Keratinocyte (primary cell): ENCODE measurements at regions not wholly inside any gene's neighbourhood (a gene's known extent, or its start where the extent isn't known, plus 50 kb on each side); places are given as distances from the start of the nearest gene placed in this dataset.

ENCODE experiments used
- DNase-seq: peaks from one replicate; pipeline ENCODE4 v3.0.0-alpha.2; 2011; ENCODE audit warnings: low read depth, missing footprints, low spot score
- FAIRE-seq: peaks from 2 replicates; lab custom pipeline; 2011; peaks lifted over from hg19 to GRCh38; lab: Jason Lieb, UNC
- H2AFZ ChIP-seq: 2 replicates; pipeline ENCODE4 v1.6.0; 2012; ENCODE audit warnings: low read length, control low read depth, inconsistent platforms; ENCODE audit not compliant: control insufficient read depth
- H3K27ac ChIP-seq: 2 replicates; pipeline ENCODE4 v1.5.1; 2011; ENCODE audit warnings: low read length; ENCODE audit not compliant: control insufficient read depth, insufficient read depth
- H3K27me3 ChIP-seq: 3 replicates; pipeline ENCODE4 v1.6.0; 2011; ENCODE audit warnings: low read length; ENCODE audit not compliant: control insufficient read depth, insufficient read depth; ENCODE audit errors: extremely low read depth
- H3K36me3 ChIP-seq, 2 experiments: 2 replicates in 1 of 2; 3 replicates in 1 of 2; pipeline ENCODE4 v1.5.1; 2011; ENCODE audit warnings: low read length in 2 of 2, mild to moderate bottlenecking in 1 of 2; ENCODE audit not compliant: control insufficient read depth in 2 of 2, insufficient read depth in 2 of 2; ENCODE audit errors: extremely low read depth in 1 of 2
- H3K4me1 ChIP-seq: 3 replicates; pipeline ENCODE4 v1.5.1; 2011; ENCODE audit warnings: low read length; ENCODE audit not compliant: control insufficient read depth, insufficient read depth; ENCODE audit errors: extremely low read depth
- H3K4me2 ChIP-seq: 3 replicates; pipeline ENCODE4 v1.6.0; 2011; ENCODE audit warnings: low read depth, low read length; ENCODE audit not compliant: control insufficient read depth, insufficient read depth; ENCODE audit errors: extremely low read depth
- H3K4me3 ChIP-seq, 3 experiments: fragments of 200-600 bp in 1 of 3; sonication (generic) in 1 of 3; 2 replicates in 2 of 3; 3 replicates in 1 of 3; pipeline ENCODE4 v1.5.1; 2011 to 2016; ENCODE audit warnings: low read length in 3 of 3, mild to moderate bottlenecking in 3 of 3, control low read depth in 2 of 3, inconsistent platforms in 1 of 3, low read depth in 1 of 3, mixed read lengths in 1 of 3, mixed run types in 1 of 3, moderate library complexity in 1 of 3; ENCODE audit not compliant: control insufficient read depth in 2 of 3, insufficient read depth in 2 of 3; ENCODE audit errors: extremely low read depth in 1 of 3
- H3K79me2 ChIP-seq: 2 replicates; pipeline ENCODE4 v1.6.0; 2012; ENCODE audit warnings: low read length; ENCODE audit not compliant: control insufficient read depth, insufficient read depth
- H3K9ac ChIP-seq: 3 replicates; pipeline ENCODE4 v1.6.0; 2011; ENCODE audit warnings: low read length; ENCODE audit not compliant: control insufficient read depth, insufficient read depth; ENCODE audit errors: extremely low read depth
- H3K9me1 ChIP-seq: 3 replicates; pipeline ENCODE4 v1.6.0; 2011; ENCODE audit warnings: low read length; ENCODE audit not compliant: control insufficient read depth, insufficient read depth; ENCODE audit errors: extremely low read depth
- H3K9me3 ChIP-seq: 2 replicates; pipeline ENCODE4 v1.5.1; 2012; ENCODE audit warnings: low read depth, low read length; ENCODE audit not compliant: control insufficient read depth
- H4K20me1 ChIP-seq: 3 replicates; pipeline ENCODE4 v1.6.0; 2011; ENCODE audit warnings: low read length; ENCODE audit not compliant: control insufficient read depth, insufficient read depth; ENCODE audit errors: extremely low read depth
- EZH2 ChIP-seq: IDR thresholded peaks from one replicate; pipeline ENCODE4 v1.6.1; 2012; ENCODE audit warnings: inconsistent platforms, mild to moderate bottlenecking, low read length, moderate library complexity
- dilution Hi-C: fragments of 300-500 bp; cut with MboI; formaldehyde crosslinking; loops from one replicate; pipeline ENCODE4 v1.7.0; 2020; ENCODE audit warnings: low sequenced_read_pairs; ENCODE audit not compliant: extremely low pct_ligation_motif_present
- TF ChIP-seq, protein P1 (sequence below), 3 experiments: IDR thresholded peaks in 1 of 3; conservative IDR thresholded peaks in 1 of 3; optimal IDR thresholded peaks in 1 of 3; 2 replicates in 2 of 3; 3 replicates in 1 of 3; pipeline versions ENCODE3 to v1.5.1; 2011; ENCODE audit warnings: low read length in 3 of 3, mild to moderate bottlenecking in 3 of 3, moderate library complexity in 2 of 3, control low read depth in 1 of 3, inconsistent platforms in 1 of 3; ENCODE audit not compliant: insufficient read depth in 2 of 3; ENCODE audit errors: extremely low read depth in 1 of 3

DNA sequence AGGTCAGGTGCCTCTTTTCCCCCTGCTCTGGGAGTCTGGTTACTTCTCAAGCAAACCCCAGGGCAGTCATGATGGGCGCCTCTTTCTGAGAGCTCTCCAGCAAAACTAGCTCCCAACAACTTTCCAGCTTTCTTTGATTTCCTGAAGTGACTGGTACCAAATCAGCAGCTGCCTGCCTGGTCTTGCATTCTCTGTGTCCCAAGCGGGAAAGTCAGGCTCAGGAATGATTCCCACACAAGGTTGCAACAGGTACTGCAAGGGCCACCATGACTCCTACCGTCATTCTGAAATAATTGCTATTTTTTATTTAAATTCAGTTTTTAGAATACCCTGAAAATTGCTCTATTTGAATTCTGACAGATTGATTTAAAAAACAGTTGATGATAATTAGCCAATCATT lies 658.7 kb downstream of the SQOR start:
- dilution Hi-C loops, result no loop called here
- no peak for FAIRE-seq
- Histone ChIP-seq H3K79me2 (no peaks in the 10 kb centered on the region), H3K27ac (no peak overlapping the region), H3K9ac (no peak overlapping the region), H3K27me3 (no peaks in the 10 kb centered on the region), H3K4me3 (no peak overlapping the region), H2AFZ (no peak overlapping the region), H3K4me2 (no peak overlapping the region), H3K4me1 (no peaks in the 10 kb centered on the region), H3K9me1 (no peaks in the 10 kb centered on the region), H3K9me3 (no peaks in the 10 kb centered on the region), H4K20me1 (no peaks in the 10 kb centered on the region), H3K36me3 (no peaks in the 10 kb centered on the region)
- no peak for DNase-seq
- TF ChIP-seq EZH2, result no peak
- TF ChIP-seq, protein P1, sequence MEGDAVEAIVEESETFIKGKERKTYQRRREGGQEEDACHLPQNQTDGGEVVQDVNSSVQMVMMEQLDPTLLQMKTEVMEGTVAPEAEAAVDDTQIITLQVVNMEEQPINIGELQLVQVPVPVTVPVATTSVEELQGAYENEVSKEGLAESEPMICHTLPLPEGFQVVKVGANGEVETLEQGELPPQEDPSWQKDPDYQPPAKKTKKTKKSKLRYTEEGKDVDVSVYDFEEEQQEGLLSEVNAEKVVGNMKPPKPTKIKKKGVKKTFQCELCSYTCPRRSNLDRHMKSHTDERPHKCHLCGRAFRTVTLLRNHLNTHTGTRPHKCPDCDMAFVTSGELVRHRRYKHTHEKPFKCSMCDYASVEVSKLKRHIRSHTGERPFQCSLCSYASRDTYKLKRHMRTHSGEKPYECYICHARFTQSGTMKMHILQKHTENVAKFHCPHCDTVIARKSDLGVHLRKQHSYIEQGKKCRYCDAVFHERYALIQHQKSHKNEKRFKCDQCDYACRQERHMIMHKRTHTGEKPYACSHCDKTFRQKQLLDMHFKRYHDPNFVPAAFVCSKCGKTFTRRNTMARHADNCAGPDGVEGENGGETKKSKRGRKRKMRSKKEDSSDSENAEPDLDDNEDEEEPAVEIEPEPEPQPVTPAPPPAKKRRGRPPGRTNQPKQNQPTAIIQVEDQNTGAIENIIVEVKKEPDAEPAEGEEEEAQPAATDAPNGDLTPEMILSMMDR (optimal IDR thresholded peaks at IDR 0.05 in 1 of 3, IDR thresholded peaks at IDR 0.05 in 1 of 3, conservative IDR thresholded peaks at IDR 0.05 in 1 of 3; ENCODE audit: extremely low read depth in 1 of 3, insufficient read depth in 2 of 3, low read length in 3 of 3), result no peak

DNA sequence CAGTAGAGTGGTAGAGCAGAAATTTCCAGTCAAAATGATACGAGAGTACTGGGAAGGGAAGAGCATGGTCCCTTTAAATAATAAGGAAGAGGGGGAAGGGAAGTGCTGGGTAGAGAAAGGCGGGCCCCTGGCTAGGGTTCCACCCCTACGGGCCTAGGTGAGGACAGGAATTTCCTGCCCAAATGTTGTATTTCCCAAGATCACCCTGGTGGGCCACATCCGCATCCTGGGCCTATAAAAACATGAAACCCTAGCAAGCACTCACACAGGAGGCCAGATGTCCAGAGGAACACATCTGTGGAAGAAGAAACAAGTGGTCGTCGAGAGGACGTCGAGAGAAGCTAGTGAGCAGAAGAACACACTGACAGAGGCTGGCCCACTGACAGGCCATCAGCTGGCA lies 661.2 kb downstream of the SQOR start:
- no peak for FAIRE-seq
- Histone ChIP-seq H3K4me1 (no peaks in the 10 kb centered on the region), H3K79me2 (no peaks in the 10 kb centered on the region), H3K4me2 (no peak overlapping the region), H3K9ac (no peak overlapping the region), H3K27ac (no peak overlapping the region), H3K27me3 (no peaks in the 10 kb centered on the region), H4K20me1 (no peaks in the 10 kb centered on the region), H3K9me3 (no peaks in the 10 kb centered on the region), H3K9me1 (no peaks in the 10 kb centered on the region), H2AFZ (no peak overlapping the region), H3K36me3 (no peaks in the 10 kb centered on the region), H3K4me3 (no peak overlapping the region)
- dilution Hi-C loops, result no loop called here
- DNase-seq, result no peak
- no peak for TF ChIP-seq EZH2
- TF ChIP-seq, protein P1 (optimal IDR thresholded peaks at IDR 0.05 in 1 of 3, IDR thresholded peaks at IDR 0.05 in 1 of 3, conservative IDR thresholded peaks at IDR 0.05 in 1 of 3; ENCODE audit: extremely low read depth in 1 of 3, insufficient read depth in 2 of 3, low read length in 3 of 3), result no peak
